Lower leg skin (tissue), 4 donors: ENCODE measurements at regions not wholly inside any gene's neighbourhood (a gene's known extent, or its start where the extent isn't known, plus 50 kb on each side); places are given as distances from the start of the nearest gene placed in this dataset.

Experiments used
- DNase-seq, 2 donors: peaks; one replicate each; pipeline ENCODE4 v3.0.0-alpha.2; 2019; ENCODE audit warnings: low spot score in 2 of 2
- H3K4me3 ChIP-seq: fragments of 200-600 bp; sonication (generic); 2 replicates; pipeline ENCODE4 v1.5.1; 2017; ENCODE audit warnings: mild to moderate bottlenecking, low read depth; ENCODE audit not compliant: poor library complexity, severe bottlenecking
- CTCF ChIP-seq, 3 donors: fragments of 450-650 bp; IDR thresholded peaks; one replicate each; pipeline ENCODE4 v1.5.1; 2016; ENCODE audit warnings: antibody characterized with exemption in 3 of 3, mild to moderate bottlenecking in 3 of 3, moderate library complexity in 2 of 3
- POLR2A ChIP-seq, 2 donors: fragments of 450-650 bp; IDR thresholded peaks; one replicate each; pipeline ENCODE4 v1.6.1; 2016 to 2017; ENCODE audit warnings: antibody characterized with exemption in 2 of 2, mild to moderate bottlenecking in 1 of 2, moderate library complexity in 1 of 2
- WGBS, 2 donors: methylation state at CpG; one replicate each; pipeline ENCODE4 v1.1.5; 2018; 5-methylcytosine and 5-hydroxymethylcytosine counted together
- intact Hi-C: fragments of 100-400 bp; cut with DNase I; formaldehyde crosslinking; loops from one replicate; pipeline ENCODE4 v1.15.0; 2023; ENCODE audit warnings: low total_unique reads

DNA sequence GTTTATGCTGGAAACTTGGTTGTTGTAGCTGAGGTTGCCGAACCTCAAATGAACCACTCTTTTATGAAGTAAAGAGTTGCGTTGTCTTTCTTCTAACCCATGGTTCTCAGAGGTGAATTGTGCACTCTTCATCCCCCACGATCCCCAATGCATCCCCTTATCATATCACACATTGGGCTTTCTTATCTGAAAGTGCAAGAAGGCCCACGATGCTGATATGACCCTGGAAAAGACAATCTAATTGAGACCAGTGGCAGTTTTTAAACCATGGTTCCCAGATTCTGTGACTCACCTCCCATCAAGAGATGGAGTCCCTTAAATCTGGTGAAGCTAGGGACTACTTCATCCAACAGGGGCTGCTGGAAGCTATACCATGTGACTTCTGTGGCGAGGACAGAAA, 156.3 kb upstream of the IRX3 start:
- WGBS, 2 donors, result 89 to 95% methylated on average over 5 of the region's 5 CpGs
- TF ChIP-seq CTCF (IDR thresholded peaks at IDR 0.05), result no peak
- TF ChIP-seq POLR2A (IDR thresholded peaks at IDR 0.05), result no peak
- intact Hi-C loops, result no loop called here
- DNase-seq, result no peak
- H3K4me3 ChIP-seq, result no peak overlapping the region

DNA sequence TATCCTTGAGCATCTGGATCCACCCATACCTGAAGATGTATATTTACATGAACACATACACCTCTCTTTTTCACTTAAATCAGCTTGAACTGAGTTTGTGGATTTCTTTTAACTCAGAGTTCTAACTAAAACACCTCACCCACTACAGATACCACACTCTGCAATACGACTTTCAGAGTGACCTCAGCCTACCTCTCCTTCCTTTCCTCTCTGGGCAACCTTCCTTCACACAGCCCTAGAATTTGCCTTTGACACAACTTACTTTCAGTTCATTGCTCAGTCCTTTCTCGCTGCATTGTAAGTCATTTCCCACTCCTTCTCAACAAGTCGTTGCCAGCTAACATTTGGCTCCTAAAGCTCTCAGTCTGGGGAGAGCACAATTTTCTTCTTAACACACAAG, 151.9 kb upstream of the IRX3 start:
- WGBS, 2 donors, result 71 to 79% methylated on average over 3 of the region's 3 CpGs
- intact Hi-C loops, result no loop called here
- TF ChIP-seq CTCF (IDR thresholded peaks at IDR 0.05) (no peak), POLR2A (IDR thresholded peaks at IDR 0.05) (no peak)

DNA sequence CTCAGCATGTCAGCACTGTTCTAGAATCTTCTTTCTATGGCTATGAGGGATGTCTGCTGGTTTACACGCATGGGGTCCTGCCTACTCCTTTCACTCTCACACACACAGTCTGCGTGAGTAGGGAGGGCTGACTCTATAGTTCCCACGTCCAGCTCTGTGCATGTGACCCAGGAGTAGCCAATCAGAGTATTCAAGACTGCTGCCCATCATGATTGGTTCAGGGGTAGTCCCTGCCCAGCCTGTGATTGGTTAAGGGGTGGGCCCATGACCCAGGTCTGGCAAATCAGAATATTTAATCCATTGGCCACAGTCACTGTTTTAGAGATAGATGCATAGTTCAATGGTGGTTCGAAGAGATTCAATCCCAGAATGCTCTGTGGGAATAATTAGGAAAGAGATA, 151.3 kb upstream of the IRX3 start:
- no peak overlapping the region for H3K4me3 ChIP-seq
- DNase-seq, result peak in 1 of 2 donors; percentile 15
- TF ChIP-seq POLR2A (IDR thresholded peaks at IDR 0.05), result no peak
- TF ChIP-seq CTCF (IDR thresholded peaks at IDR 0.05), result no peak
- WGBS, 2 donors, result 83 to 95% methylated on average over 4 of the region's 4 CpGs
- intact Hi-C loops, result no loop called here

More for the DNA sequence above, 151.9 kb upstream of the IRX3 start:
- DNase-seq, result no peak
- H3K4me3 ChIP-seq, result no peak overlapping the region

- peak in 1 of 2 donors; percentile 75 for DNase-seq
- TF ChIP-seq CTCF (IDR thresholded peaks at IDR 0.05), result no peak
- no peak for TF ChIP-seq POLR2A (IDR thresholded peaks at IDR 0.05)
- WGBS, 2 donors, result 84 to 90% methylated on average over 9 to 11 of the region's 11 CpGs
- no peak overlapping the region for H3K4me3 ChIP-seq
- intact Hi-C loops, result no loop called here
These were observed 150.8 kb upstream of the IRX3 start for GRCh38 chr16:54437401-54437800.

DNA sequence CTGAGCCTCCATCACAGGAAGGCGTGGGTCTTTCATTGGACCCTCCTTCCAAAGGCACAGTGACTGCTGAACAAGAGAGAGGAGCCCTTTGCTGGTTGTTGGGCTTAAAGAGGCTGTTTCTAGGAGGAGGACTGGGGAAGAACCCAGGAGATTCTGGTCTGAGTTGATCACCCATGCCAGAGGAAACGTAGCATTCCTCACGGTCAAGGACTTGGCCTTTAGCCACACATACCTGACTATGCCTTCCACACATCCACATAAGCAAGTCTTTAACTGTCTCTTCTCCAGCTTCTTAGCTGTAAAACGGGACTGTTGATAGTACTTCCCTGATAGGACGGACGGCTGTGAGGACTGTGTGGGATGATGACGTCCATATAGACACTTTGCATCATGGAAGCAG, 149.8 kb upstream of the IRX3 start:
- intact Hi-C loops, result no loop called here
- TF ChIP-seq POLR2A (IDR thresholded peaks at IDR 0.05) (no peak), CTCF (IDR thresholded peaks at IDR 0.05) (no peak)
- H3K4me3 ChIP-seq, result no peak overlapping the region
- WGBS, 2 donors, result 86 to 90% methylated on average over 7 of the region's 7 CpGs
- peak in 1 of 2 donors; percentile 42 for DNase-seq

DNA sequence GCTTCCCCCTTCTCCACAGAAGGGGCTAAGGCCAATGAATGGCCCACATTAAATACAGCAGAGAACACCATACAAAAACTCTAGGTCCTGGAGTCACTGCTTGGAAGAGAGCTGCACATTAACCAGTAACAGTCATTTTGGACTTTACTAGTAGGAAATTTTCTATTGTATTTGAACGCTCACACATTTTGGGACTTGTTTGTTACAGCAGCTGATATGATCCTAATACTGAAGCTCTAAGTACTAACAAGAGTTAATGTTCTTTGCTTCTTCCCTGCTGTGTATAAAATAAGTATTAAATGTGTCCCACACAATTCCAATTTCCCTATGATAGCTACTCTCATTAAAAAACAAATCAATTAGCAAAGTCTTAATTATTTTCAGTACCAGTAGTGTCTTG, 148.3 kb upstream of the IRX3 start:
- no peak overlapping the region for H3K4me3 ChIP-seq
- TF ChIP-seq POLR2A (IDR thresholded peaks at IDR 0.05), result no peak
- no peak for TF ChIP-seq CTCF (IDR thresholded peaks at IDR 0.05)
- WGBS, 2 donors, result 93 to 96% methylated on average over 1 of the region's 1 CpG
- no peak for DNase-seq
- intact Hi-C loops, result no loop called here
